ENCODE measurements at regions not wholly inside any gene's neighbourhood (a gene's known extent, or its start where the extent isn't known, plus 50 kb on each side); places are given as distances from the start of the nearest gene placed in this dataset.

DNA sequence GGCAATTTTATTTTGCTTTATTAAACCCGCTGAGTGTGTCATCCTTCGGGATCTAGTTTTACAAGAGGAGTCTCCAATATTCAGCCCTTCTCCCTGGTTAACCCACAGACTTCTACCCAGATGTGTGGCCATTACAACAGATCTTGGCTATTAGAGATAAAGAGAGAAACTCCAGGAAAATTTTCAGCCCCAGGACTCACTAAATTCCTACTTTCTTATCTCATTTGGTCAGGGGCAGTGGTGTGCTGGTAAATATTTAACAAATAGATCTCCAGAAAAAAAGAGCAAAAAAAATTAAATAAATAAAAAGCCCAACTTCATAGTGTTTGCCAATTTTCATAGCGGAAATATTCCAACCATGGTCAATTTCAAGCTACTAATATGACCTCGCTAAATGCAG lies 168.4 kb downstream of the RND3 start:
- TF ChIP-seq, protein P1, sequence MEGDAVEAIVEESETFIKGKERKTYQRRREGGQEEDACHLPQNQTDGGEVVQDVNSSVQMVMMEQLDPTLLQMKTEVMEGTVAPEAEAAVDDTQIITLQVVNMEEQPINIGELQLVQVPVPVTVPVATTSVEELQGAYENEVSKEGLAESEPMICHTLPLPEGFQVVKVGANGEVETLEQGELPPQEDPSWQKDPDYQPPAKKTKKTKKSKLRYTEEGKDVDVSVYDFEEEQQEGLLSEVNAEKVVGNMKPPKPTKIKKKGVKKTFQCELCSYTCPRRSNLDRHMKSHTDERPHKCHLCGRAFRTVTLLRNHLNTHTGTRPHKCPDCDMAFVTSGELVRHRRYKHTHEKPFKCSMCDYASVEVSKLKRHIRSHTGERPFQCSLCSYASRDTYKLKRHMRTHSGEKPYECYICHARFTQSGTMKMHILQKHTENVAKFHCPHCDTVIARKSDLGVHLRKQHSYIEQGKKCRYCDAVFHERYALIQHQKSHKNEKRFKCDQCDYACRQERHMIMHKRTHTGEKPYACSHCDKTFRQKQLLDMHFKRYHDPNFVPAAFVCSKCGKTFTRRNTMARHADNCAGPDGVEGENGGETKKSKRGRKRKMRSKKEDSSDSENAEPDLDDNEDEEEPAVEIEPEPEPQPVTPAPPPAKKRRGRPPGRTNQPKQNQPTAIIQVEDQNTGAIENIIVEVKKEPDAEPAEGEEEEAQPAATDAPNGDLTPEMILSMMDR (IDR thresholded peaks at IDR 0.05) = no peak
- no peak for TF ChIP-seq ZFX (IDR thresholded peaks at IDR 0.05; ENCODE audit: borderline replicate concordance)
